GM19468 (cell line): ENCODE measurements at regions not wholly inside any gene's neighbourhood (a gene's known extent, or its start where the extent isn't known, plus 50 kb on each side); places are given as distances from the start of the nearest gene placed in this dataset.

ENCODE experiments used
- ATAC-seq: cut with Tn5 transposase; IDR thresholded peaks from one replicate; pipeline ENCODE4 v1.9.1; 2021; ENCODE audit warnings: mild to moderate bottlenecking, moderate library complexity, moderate number of reproducible peaks; ENCODE audit not compliant: unreplicated experiment; ENCODE audit errors: extremely low read depth

DNA sequence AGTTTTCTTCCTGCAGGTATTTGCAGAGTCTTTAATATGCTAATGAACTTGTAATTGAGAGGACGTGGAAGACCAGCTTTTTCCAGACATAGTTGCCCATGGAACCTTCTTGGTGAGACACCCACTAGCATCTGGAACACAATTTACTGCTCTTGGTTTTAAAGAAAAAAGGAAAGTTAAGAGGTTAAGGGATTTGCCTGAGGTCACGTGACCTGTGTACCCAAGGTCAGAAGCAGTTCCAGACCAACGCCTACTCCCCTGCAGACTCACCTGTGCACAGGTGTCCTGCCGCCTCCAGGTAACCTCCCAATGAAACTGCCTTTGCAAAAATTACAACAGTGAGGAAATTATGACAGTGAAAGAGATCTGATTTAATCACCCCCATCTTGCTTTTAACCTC, 172.7 kb downstream of the ANAPC1 start:
- ATAC-seq: no peak

DNA sequence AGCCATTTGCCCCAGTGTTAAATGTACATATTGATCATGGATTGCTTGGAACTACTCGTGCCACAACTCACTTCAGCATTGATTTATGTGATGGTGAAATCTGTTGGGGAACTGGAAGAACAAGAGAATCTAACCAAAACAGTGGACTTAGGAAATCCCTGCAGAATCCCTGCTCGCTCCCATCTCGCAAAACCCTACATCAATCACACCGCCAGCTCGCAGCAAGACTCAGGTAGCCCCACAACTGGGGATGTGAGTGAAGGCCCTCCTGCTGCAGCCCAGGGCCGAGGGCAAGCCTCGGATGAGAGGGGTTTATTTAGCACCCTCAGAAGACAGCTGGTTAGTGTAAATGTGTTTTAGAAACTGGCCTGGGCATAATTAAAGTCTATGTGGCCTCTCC, 171.6 kb downstream of the ANAPC1 start:
- no peak for ATAC-seq

DNA sequence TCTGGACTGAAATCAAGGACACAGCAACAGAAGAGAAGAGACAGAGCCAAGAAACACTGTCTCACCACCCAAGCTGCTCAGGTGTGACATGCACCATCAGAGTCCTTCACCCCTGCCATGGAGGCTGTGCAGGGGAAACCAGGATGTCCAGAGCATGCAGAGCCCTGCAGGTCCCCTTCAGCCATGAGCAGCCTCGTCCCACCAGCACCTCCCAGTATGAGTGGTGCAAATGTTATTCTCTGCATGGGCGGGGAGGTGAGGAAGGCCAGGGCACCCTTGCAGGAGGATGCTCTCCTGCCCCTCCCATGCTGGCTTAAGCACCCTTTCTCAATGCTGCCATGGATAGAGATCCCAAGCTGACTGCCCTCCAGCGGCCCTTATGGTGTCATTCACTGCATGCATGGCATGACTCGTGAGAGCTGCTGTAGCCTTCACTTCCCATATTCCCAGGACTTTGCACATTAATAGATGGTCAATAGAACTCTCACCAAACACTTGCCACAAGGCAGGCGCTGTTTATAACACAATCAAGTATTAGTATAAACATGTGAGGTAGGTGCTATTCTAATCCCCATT, 171.0 kb downstream of the ANAPC1 start:
- no peak for ATAC-seq

DNA sequence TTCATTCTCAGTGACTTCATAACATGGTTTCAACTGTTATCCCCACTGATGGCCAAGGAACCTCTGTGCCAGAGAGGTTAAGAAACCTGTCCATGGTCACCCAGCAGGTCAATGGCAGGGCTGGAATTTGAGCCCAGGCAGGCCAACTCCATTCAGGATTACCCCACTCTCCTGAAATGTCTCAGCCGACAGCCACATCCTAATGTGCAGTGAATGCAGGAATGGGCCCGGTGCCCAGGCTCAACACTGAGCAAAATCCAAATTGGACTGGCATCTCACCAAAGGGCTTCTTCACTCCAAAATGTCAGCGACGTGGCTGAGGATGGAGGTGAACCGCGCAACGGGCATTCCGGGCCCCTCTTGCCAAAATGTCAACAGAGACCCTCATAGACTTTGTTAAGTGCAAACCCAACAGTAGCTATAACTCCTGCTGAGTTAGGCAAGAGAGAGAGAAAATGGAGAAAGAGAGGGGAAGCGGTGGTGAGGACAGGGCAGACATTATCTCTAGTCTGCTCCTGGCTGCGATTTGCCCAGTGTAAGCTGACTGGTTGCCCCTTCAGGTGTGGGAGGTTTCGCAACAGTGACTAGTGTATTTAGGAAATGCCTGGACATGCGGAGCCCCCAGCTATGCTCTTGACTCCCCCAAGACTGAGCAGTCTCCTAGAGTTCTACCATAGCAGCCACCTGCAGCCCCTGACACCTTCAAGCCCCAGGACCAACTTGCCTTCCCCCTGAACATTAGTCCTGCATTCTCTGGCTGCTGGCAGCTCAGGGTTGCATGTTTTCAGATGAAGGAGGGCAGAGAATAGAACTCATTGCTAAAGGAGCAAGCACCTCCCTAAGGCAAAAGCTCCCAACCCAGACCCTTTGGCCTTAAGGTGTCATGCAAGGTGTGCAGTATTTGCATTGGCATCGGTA, 167.7 kb downstream of the ANAPC1 start:
- ATAC-seq: no peak

DNA sequence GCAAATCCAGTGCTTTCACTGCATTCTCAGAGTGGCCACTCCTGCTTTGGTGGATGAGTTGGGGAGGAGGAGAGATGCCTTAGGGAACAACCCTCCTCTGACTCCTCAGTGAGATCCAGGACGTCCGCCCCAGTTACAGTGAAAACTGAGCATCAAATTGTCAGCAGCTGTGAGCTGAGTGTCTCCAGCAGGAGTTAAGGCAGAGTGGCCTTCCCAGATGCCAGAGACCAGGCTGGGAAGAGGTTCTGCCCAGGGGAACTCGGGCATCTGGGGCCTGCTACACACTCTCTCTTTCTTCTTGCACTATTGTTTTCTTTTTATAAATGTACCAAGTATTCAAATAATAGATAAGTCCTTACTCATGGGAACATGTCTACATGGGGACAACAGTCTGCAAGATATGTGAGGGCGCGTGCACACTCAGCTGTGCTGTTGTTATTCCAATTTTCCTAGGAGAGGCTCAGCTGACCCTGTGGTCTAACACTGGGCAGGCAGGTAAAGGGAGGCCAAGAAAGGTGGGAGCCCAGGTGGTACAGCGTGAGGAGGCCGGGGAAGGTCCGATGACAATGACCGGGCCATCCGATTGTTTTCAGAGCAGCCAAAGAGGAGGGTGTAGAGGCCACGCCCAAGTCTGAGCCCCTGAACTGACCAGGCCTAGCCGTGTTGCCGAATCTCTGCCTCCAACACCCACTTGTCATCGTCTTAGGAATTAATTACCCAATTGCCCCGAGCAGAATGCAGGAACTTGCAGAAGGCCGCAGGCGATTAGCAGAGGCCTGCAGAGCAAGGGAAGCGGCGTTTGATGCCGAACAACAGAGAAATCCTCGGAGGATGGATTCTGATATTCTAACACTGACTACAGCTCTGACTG, 166.9 kb downstream of the ANAPC1 start:
- ATAC-seq: no peak
